HG02870 (cell line): ENCODE measurements at regions not wholly inside any gene's neighbourhood (a gene's known extent, or its start where the extent isn't known, plus 50 kb on each side); places are given as distances from the start of the nearest gene placed in this dataset.
"Not testable (repeated sequence)": the region's sequence is repeated elsewhere in the genome, so short reads cannot be mapped to it uniquely, and the experiment has no call there.

Experiments
- ATAC-seq: cut with Tn5 transposase; IDR thresholded peaks from one replicate; pipeline ENCODE4 v1.9.1; 2021; ENCODE audit warnings: mild to moderate bottlenecking, moderate library complexity; ENCODE audit not compliant: unreplicated experiment

- ATAC-seq, result no peak
Observed at GRCh38 chr18:68387246-68387645, 327.7 kb downstream of the TMX3 start.

DNA sequence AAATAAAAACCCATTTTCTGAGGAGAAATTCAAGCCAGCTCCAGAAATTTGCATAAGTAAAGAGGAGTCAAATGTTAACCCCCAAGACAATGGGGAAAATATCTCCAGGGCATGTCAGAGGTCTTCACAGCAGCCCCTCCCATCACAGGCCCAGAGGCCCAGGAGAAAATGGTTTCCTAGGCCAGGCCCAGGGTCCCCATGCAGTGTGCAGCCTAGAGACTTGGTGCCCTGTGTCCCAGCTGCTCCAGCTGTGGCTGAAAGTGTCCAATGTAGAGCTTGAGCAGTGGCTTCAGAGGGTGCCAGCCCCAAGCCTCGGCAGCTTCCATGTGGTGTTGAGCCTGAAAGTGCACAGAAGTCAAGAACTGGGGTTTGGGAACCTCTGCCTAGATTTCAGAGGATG, 330.9 kb downstream of the TMX3 start:
- not testable (repeated sequence) for ATAC-seq

GRCh38 chr18:68376926-68377325, 338.0 kb downstream of the TMX3 start:
- no peak for ATAC-seq

- no peak for ATAC-seq
Observed at GRCh38 chr18:68362907-68363306, 352.0 kb downstream of the TMX3 start.

DNA sequence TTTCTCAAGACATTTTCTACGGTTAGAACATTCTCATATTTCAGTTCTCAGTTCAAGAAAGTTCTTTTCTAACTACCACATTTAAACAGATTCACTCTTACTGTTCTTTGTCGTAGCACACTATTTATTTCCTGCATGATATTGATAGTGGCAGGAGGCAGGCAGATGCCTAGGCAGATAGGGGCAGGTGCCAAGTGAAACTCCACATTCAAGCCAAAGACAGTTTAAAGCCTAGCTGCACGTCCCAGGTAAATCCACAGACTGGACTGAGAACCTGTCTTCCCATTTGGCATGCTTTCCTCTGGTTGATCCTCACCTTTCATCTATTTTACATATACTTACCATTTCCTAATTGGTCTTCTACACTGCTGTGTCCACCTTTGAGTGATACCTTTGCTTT, 359.3 kb downstream of the TMX3 start:
- no peak for ATAC-seq

GRCh38 chr18:68354176-68354575, 360.7 kb downstream of the TMX3 start:
- ATAC-seq, result no peak

GRCh38 chr18:68342039-68342659, 372.8 kb downstream of the TMX3 start:
- no peak for ATAC-seq

GRCh38 chr18:68340606-68341005, 374.3 kb downstream of the TMX3 start:
- no peak for ATAC-seq

GRCh38 chr18:68330658-68331057, 384.2 kb downstream of the TMX3 start:
- ATAC-seq, result no peak

DNA sequence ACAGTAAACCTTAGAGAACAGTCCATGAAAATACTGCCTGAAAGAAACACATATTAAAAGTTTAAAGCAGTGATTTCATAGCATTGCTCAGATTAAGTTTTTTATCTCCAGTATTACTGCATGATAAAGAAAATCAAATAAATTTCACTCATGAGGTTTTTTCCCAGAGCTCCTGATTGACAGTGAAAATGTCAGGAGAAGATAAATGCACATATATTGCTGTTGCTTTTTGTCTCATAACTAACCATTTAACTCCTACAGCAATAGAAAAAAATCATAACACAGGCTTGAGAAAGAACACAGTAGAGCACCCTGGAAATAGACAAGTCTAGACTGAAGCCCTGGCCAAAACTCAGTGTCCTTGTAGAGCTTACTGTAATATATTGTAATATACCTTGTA, 391.0 kb downstream of the TMX3 start:
- no peak for ATAC-seq

DNA sequence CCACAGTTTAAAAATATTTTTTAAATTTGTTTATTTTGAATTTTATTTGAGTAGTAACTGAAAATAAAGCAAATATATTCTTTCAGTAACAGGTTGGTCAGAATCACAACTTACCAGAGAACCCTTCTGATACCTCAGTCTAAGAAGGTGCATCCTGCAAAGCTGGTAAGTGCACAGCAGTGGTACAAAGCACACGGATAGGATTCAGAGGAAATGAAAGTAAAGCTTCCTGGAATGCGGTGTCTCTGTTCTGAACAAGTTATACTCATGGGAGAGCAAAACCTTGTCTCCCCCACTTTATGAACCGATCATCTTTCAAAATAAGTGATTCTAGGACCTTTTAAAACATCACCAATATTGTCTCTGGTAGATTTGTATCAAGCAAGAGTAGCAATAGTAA, 398.3 kb downstream of the TMX3 start:
- ATAC-seq, result no peak

DNA sequence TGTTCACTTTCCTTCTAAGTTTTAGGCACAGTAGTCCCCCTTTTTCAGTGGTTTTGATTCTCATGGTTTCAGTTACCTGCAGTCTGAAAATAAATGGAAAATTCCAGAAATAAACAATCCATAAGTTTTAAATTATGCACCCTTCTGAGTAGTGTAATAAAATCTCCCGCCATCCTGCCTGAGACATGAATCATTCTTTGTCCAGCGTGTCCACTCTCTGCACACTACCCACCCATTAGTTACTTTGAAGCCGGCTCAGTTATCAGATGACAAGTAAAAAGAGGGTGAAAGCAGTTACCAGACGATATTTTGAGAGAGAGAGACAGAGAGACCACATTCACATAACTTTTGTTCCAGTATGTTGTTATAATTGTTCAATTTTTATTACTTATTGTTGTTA, 400.5 kb downstream of the TMX3 start:
- no peak for ATAC-seq

- no peak for ATAC-seq
Observed at GRCh38 chr18:68301441-68301840, 413.5 kb downstream of the TMX3 start.

GRCh38 chr18:68299906-68300305, 415.0 kb downstream of the TMX3 start:
- no peak for ATAC-seq

- no peak for ATAC-seq
Observed at GRCh38 chr18:68298330-68298729, 416.6 kb downstream of the TMX3 start.

- ATAC-seq, result no peak
Observed at GRCh38 chr18:68288408-68288807, 426.5 kb downstream of the TMX3 start.

DNA sequence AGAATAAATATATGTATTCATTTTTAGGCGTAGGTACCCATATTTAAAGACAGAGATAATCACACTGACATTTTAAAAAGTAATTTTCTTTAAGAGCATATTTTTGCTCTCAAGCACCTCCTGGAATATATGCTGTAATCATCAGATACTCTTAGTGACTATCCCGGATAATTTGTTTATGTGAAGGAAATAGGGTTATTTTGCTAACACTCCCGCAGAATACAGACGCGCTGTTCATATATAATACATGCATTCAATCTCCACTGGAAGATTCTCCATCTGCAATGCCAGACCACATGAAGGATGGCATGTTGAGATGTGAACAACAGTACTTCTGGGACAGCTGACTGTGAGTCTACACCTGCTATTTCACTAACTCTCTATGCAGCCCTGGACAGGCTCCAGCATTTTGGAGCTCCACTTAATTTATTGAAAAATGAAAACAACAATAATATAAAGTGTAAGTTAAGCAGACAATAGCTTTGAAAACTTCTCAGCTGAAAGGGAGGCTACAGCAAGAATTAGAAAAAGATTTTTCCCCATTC, 430.6 kb downstream of the TMX3 start:
- ATAC-seq, result no peak

GRCh38 chr18:68283834-68284233, 431.1 kb downstream of the TMX3 start:
- ATAC-seq, result no peak

DNA sequence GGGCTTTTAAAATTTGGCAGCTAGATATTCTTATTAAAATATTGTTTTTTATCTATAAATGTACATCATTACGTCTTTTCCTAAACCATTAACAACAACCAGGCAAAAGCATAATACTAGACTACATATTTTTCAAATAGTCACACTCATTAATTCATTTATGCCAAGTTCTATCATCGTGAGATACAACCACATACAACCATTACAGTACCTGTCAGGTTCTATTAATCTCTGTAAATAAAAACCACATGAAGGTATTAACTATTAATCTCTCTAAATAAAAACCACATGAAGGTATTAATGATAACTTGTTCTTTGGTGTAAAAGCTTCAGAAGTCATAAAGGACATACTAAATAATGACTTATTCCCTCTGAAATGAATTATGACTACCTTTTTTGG, 432.7 kb downstream of the TMX3 start:
- no peak for ATAC-seq

DNA sequence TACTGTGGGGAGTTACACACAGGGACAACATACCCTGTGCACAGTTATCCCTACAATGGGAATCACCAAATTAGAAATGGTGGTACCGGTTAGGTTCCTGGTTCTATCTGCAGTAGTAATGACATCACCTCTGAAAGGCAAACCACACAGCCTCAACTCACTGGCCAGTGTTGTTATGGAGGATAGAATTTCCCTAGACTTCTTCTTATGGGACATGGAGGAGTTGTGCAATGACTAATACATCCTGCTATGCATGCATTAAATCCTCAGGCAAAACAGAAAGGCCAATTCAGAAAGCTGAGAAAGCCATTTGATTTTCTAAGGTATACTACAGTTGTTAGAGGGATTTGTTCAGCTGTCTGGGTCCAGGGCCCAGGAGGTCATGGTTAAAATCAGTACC, 439.3 kb downstream of the TMX3 start:
- no peak for ATAC-seq

DNA sequence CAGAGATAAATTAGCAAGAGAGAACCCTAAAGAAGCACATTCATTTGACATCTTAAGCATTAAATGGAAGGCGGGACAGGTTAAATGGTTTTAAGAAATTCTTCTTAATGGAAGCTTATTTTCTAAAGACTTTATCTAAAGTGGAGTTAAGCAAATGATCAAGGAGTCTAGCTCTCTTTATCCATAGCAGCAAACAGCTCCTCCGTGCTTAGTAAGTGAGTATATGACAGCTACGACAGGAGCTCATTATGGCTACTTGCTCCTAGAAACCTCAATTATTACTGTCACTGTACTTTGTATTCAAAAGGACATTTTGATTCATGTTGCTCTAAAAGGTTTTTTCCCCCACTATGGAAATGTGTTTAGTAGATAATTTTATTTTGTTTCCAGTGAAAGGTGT, 444.9 kb downstream of the TMX3 start:
- ATAC-seq, result no peak

GRCh38 chr18:68267583-68267982, 447.3 kb downstream of the TMX3 start:
- ATAC-seq, result no peak

DNA sequence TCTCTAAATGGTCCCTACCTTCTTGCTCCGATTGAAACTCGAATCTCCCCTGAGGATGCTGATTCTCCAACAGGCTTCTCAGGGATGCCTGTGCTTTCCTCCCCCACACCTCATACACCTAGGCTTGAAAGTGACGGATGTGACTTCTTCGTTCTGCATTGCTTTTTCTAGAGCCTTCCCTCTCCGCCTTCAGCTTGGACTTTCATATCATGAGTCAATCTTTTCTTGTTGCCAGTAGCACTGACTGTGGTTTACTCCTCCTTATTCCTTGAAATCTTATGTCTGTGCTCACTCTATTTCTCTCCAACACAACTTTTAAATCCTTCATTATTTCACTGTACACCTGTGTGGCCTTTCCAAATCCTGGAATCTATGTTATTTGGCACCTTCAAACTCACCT, 451.4 kb downstream of the TMX3 start:
- ATAC-seq, result no peak
